ENCODE measurements at regions not wholly inside any gene's neighbourhood (a gene's known extent, or its start where the extent isn't known, plus 50 kb on each side); places are given as distances from the start of the nearest gene placed in this dataset.

DNA sequence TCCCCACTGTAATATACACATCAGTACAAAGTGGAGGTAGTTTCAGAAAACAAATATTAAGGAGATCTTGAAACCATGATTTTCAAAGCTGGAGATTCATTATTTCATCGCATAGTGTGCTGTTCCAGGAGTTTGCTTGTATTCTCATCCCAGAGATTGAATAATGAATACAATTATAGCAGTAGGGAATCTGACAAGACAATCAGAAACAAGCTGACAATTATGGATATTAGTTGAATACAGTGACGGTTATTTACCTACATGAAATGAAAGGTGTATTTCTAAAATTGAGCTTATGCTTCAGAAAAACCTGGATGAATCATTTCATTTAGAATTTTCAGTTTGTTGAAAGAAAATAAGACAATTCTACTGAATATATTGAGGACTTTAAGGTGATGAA lies 2119.0 kb downstream of the MRPL39 start:
- DNase-seq: no peak

- no peak for DNase-seq
Measured at GRCh38 chr21:23480591-23481270, 2126.6 kb downstream of the MRPL39 start.

DNA sequence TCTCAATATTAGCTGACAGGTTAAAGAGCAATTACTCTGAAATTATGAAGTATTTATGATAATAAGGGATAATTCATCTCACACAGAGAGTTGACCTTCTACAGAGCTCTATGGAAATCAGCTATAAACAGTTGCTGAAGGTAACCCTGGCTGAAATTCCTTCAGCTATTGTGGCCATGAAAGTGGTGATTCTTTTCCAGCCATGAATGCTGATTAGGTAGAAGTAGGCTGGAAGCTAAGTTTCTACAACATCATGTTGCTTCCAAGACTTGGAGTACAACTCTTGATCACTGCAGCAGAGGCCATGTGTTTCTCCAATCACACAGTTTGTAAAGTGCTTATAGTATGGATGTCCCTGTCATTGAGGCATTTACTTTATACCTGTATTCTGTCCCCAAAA lies 2128.9 kb downstream of the MRPL39 start:
- DNase-seq: no peak

DNA sequence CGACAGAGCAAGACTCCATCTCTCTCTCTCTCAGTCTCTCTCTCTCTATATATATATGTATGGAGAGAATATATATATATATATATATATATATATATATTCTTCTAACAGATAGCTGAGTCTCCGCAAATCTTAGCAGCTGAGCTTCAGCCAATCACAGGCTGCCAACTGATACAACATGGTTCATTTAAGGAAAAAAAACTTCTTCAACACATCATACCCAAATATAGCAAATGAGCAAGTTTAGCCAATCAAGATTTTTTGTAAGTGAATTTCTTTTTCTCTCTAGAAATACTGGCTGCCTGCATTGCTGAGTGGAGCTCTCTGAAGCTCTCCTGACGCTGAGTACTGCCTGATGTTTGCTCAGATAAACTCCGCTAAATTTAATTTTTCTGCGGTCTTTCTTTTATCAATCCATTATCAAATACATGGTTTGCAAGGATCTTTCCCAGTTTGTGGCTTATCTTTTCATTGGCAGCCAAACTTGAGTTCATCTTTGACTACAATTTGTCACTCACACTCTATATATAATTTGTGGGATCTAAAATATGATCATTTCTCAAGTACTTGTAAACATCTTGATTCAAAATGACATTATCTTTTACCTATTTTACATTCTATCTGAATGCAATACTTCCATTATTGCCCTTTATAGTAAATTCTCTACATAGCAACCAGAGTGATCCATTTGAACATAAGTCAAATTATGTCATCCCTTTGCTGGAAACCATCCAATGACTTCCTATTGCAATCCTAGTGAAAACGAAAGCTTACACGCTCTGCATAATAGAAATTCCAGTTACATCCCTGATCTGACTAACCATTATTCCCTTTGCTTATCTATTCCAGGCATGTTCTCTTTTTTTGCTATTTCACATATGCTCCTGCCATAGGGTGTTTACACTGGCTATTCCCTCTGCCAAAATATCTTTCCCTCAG lies 2131.7 kb downstream of the MRPL39 start:
- DNase-seq: no peak

- no peak for DNase-seq
Measured at GRCh38 chr21:23471877-23472276, 2135.4 kb downstream of the MRPL39 start.

DNA sequence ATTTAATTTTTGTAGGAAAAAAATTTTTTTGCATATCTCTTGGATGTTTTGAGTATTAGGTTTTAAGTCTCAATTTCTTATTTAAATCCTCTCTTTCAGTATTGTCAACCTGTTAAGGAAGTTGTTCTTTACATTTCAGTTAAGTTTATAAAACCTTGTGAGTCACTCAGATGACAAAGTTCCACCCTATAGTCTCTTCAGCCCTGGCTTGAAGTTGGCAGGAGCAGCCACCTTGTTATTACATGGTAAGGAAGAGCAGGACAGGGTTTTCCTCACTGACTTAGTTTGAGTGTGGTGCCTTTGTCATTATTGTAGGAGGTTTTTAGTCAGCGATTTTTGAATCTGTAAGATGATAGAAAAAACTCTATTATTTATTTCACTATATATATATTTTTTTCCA lies 2143.9 kb downstream of the MRPL39 start:
- DNase-seq: no peak

GRCh38 chr21:23455676-23456075 lies 2151.6 kb downstream of the MRPL39 start:
- DNase-seq: no peak

GRCh38 chr21:23452384-23453083 lies 2154.7 kb downstream of the MRPL39 start:
- peak; percentile 31 for DNase-seq

DNA sequence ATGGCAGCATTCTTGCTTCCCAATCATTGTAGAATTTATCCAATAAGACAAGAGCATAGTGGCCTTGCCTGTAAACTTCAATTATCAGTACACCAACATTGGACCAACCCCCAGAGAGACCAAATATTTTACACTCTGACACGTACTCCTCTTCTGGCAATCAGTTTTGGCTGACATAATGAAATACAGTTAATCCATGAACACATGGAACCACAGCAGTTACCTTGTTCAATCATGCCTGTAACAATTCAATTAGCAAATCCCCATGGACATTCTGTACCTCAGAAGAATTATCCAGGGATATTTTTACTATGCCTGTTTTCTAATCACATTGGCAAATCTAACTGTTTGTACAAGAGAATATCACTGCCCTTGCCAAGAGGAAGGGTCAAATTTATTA lies 2162.0 kb downstream of the MRPL39 start:
- no peak for DNase-seq

- no peak for DNase-seq
Measured at GRCh38 chr21:23438081-23438480, 2169.2 kb downstream of the MRPL39 start.

GRCh38 chr21:23402929-23403520 lies 2204.3 kb downstream of the MRPL39 start:
- DNase-seq: no peak

- peak; percentile 33 for DNase-seq
Measured at GRCh38 chr21:23401278-23401677, 2206.0 kb downstream of the MRPL39 start.

GRCh38 chr21:23398726-23399125 lies 2208.6 kb downstream of the MRPL39 start:
- DNase-seq: no peak

GRCh38 chr21:23394458-23394857 lies 2212.8 kb downstream of the MRPL39 start:
- DNase-seq: no peak

DNA sequence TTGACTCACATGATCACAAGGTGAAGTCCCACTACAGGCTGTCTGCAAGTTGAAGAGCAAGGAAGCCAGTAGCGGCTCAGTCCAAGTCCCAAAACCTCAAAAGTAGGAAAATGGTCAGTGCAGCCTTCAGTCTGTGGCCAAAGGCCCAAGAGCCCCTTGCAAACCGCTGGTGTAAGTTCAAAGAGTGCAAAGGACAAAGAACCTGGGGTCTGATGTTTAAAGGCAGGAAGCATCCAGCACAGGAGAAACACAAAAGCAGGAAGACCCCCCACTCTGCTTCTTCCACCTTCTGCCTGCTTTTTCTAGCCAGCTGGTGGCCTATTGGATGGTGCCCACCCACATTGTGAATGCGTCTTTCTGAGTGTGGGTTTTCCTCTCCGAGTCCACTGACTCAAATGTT lies 2222.6 kb downstream of the MRPL39 start:
- DNase-seq: no peak

DNA sequence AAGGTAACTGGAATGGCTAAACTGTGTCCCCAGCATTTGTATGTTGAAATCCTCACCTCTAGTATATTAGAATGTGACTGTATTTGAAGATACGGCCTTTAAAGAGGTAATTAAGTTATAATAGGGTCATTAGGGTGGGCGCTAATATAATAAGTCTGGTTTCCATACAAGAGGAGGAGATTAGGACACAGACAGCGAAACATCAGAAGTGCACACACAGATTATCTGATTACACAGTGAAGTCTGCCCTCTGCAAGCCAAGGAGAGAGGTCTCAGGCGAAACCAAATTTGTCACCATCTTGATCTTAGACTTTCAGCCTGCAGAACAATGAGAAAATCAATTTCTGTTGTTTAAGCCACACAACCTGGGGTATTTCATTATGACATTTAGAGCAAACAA lies 2233.1 kb downstream of the MRPL39 start:
- DNase-seq: no peak

- no peak for DNase-seq
Measured at GRCh38 chr21:23356905-23357304, 2250.4 kb downstream of the MRPL39 start.

- DNase-seq: no peak
Measured at GRCh38 chr21:23316190-23316589, 2291.1 kb downstream of the MRPL39 start.

DNA sequence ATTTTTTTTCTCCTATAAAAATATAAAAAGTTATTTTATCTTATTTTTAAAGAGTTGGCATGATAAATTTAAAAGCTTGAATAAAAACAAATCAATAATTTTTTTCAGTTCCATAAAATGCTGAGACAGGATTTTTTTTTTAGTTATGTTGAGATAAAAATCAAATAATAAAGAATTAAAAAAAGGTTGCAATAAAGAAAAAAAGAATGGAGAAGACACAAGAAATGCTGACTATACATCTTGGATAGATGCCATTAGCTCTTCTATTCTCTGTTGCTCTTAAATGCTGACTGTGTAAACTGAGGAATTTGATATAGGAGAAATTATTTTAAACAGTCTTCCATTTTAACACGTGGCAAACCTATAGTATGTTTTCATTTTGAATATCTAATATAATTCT lies 2298.5 kb downstream of the MRPL39 start:
- DNase-seq: no peak

- no peak for DNase-seq
Measured at GRCh38 chr21:23307065-23307464, 2300.2 kb downstream of the MRPL39 start.

- DNase-seq: no peak
Measured at GRCh38 chr21:23292292-23292691, 2294.1 kb downstream of the NCAM2 start.

DNA sequence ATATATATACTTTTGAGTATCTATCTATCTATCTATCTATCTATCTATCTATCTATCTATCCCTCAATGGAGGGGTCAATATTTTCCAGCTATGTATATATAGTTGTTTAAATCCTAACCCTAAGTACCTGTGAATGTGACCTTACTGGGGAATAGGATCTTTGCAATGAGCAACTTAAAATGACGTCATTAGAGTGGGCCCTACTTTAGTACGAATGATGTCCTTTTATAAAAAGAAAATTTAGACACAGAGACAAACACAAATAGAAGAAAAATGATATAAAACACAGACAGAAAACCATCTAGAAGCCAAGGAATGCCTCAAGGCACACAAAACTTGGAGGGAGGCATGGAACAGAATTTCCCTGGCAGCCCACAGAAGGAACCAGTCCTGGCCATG lies 2283.7 kb downstream of the NCAM2 start:
- no peak for DNase-seq

- DNase-seq: no peak
Measured at GRCh38 chr21:23249760-23250159, 2251.6 kb downstream of the NCAM2 start.
